Prostate gland (tissue), 2 donors: ENCODE measurements at regions not wholly inside any gene's neighbourhood (a gene's known extent, or its start where the extent isn't known, plus 50 kb on each side); places are given as distances from the start of the nearest gene placed in this dataset.

Source experiments
- DNase-seq: peaks from one replicate; pipeline ENCODE4 v3.0.0-alpha.2; 2019; ENCODE audit warnings: low spot score
- H3K27ac ChIP-seq, 2 donors: fragments of 200-600 bp; sonication (generic); 2 replicates each; pipeline ENCODE4 v1.5.1; 2017 to 2019
- H3K27me3 ChIP-seq: fragments of 200-600 bp; sonication (generic); replicated peaks from 2 replicates; pipeline ENCODE4 v1.5.1; 2019; ENCODE audit not compliant: insufficient read depth
- H3K36me3 ChIP-seq, 2 donors: fragments of 200-600 bp; sonication (generic); 1 replicate in 1 of 2; 2 replicates in 1 of 2; pipeline versions ENCODE4 v1.5.1 to v1.8.1; 2017 to 2019
- H3K4me1 ChIP-seq: fragments of 200-600 bp; sonication (generic); replicated peaks from 2 replicates; pipeline ENCODE4 v1.5.1; 2019
- H3K4me3 ChIP-seq, 2 donors: fragments of 200-600 bp; sonication (generic); 2 replicates each; pipeline ENCODE4 v1.5.1; 2017 to 2019
- H3K9me3 ChIP-seq: fragments of 200-600 bp; sonication (generic); 2 replicates; pipeline ENCODE4 v1.5.1; 2017
- POLR2A ChIP-seq: fragments of 450-650 bp; IDR thresholded peaks from one replicate; pipeline ENCODE4 v1.6.1; 2016; ENCODE audit warnings: antibody characterized with exemption, mild to moderate bottlenecking
- POLR2AphosphoS5 ChIP-seq: sonication (generic); formaldehyde crosslinking; IDR thresholded peaks from one replicate; pipeline ENCODE4 v1.6.1; 2017; ENCODE audit warnings: antibody characterized with exemption
- WGBS: methylation state at CpG from one replicate; pipeline ENCODE4 v1.1.5; 2018; 5-methylcytosine and 5-hydroxymethylcytosine counted together
- intact Hi-C: fragments of 100-400 bp; cut with DNase I; formaldehyde crosslinking; loops from one replicate; pipeline ENCODE4 v1.14.2; 2022
- TF ChIP-seq, protein P1 (sequence below), 4 experiments: fragments of 200-600 bp in 2 of 4; fragments of 450-650 bp in 2 of 4; sonication (generic) in 2 of 4; IDR thresholded peaks; 1 replicate in 3 of 4; 2 replicates in 1 of 4; pipeline ENCODE4 v1.5.1; 2016 to 2019; ENCODE audit warnings: antibody characterized with exemption in 4 of 4, mild to moderate bottlenecking in 2 of 4, moderate library complexity in 2 of 4

DNA sequence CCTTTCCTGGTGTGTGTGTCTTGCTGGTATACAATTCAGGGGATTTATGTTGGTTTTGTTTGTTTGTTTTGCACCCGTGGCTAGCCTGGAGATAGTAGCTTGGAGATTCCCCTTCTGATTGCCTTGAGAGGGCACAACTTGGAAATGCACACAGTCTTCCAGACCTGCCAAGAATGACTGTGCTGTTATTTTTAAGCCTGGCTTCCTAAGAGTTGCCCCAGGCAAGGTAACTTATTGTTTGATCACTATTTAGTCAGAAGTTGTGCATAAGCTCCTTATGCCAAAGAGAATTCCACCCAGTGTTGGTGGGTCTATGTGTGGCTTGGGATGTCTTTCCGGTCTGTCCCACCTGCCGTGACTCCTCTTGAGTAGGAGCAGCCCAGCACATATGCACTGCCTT, 421.9 kb upstream of the KCNN2 start:
- intact Hi-C loops = no loop called here
- Histone ChIP-seq H3K36me3 (no peaks in the 10 kb centered on the region), H3K27ac (no peak overlapping the region), H3K9me3 (no peaks in the 10 kb centered on the region), H3K4me1 (no peaks in the 10 kb centered on the region), H3K4me3 (no peak overlapping the region), H3K27me3 (no peaks in the 10 kb centered on the region)
- DNase-seq = no peak
- WGBS = 62% methylated on average over 3 of the region's 3 CpGs
- TF ChIP-seq, protein P1, sequence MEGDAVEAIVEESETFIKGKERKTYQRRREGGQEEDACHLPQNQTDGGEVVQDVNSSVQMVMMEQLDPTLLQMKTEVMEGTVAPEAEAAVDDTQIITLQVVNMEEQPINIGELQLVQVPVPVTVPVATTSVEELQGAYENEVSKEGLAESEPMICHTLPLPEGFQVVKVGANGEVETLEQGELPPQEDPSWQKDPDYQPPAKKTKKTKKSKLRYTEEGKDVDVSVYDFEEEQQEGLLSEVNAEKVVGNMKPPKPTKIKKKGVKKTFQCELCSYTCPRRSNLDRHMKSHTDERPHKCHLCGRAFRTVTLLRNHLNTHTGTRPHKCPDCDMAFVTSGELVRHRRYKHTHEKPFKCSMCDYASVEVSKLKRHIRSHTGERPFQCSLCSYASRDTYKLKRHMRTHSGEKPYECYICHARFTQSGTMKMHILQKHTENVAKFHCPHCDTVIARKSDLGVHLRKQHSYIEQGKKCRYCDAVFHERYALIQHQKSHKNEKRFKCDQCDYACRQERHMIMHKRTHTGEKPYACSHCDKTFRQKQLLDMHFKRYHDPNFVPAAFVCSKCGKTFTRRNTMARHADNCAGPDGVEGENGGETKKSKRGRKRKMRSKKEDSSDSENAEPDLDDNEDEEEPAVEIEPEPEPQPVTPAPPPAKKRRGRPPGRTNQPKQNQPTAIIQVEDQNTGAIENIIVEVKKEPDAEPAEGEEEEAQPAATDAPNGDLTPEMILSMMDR (IDR thresholded peaks at IDR 0.05) = no peak
- TF ChIP-seq POLR2AphosphoS5 (no peak), POLR2A (no peak)

DNA sequence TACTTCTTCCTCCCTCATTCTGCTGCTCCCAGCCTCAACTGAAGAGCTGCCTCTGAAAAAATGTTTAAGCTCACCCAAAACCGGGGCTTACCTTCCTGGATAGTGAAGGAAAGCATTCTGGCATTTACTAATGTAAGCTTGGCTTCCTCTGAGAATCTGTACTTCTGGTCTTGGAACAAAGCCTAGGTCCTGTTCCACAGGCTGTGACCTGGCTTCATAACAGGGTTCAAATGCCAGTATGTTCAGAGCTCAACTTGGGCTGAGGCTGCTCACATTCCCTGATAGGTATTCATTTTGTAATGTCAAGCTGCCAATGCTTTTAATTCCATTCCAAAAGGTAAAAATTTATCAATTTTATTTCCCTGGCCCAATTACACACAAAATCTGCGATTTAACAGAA, 411.7 kb upstream of the KCNN2 start:
- H3K36me3 ChIP-seq = no peaks in the 10 kb centered on the region
- intact Hi-C loops = no loop called here
- no peak overlapping the region for H3K27ac ChIP-seq
- no peaks in the 10 kb centered on the region for H3K27me3 ChIP-seq
- WGBS = 12% methylated on average over 2 of the region's 2 CpGs
- no peak overlapping the region for H3K4me3 ChIP-seq
- DNase-seq = no peak
- TF ChIP-seq, protein P1 (IDR thresholded peaks at IDR 0.05) = no peak
- no peak for TF ChIP-seq POLR2AphosphoS5
- no peak for TF ChIP-seq POLR2A
- H3K4me1 ChIP-seq = no peaks in the 10 kb centered on the region
- H3K9me3 ChIP-seq = no peaks in the 10 kb centered on the region

DNA sequence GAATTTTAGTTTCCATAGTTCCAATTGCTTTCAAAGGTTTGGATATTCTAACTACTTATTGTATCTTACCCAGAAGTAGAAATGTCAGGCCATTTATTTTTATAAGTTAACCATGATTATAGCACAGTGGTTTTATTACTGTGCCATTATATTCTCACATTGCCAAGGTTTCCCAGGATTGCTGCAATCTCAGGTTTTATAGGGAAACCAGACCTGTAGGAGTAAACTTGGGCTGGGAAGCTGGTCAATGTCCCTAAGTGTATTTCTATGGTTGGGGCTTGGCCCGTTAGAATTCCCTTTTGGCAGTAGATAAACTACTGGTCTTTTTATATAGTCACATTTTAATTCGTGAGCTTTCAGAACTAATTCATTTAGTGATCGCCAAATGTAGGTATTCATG, 396.6 kb upstream of the KCNN2 start:
- WGBS = 38% methylated on average over 3 of the region's 3 CpGs
- H3K9me3 ChIP-seq = no peaks in the 10 kb centered on the region
- peak overlapping the region in 1 of 2 donors; percentile 5 for H3K27ac ChIP-seq
- TF ChIP-seq POLR2AphosphoS5 (peak; percentile 56), POLR2A (no peak)
- TF ChIP-seq, protein P1 (IDR thresholded peaks at IDR 0.05) = no peak
- H3K36me3 ChIP-seq = no peaks in the 10 kb centered on the region
- intact Hi-C loops = no loop called here
- H3K4me1 ChIP-seq = no peaks in the 10 kb centered on the region
- no peak overlapping the region for H3K4me3 ChIP-seq
- DNase-seq = no peak
- no peaks in the 10 kb centered on the region for H3K27me3 ChIP-seq

DNA sequence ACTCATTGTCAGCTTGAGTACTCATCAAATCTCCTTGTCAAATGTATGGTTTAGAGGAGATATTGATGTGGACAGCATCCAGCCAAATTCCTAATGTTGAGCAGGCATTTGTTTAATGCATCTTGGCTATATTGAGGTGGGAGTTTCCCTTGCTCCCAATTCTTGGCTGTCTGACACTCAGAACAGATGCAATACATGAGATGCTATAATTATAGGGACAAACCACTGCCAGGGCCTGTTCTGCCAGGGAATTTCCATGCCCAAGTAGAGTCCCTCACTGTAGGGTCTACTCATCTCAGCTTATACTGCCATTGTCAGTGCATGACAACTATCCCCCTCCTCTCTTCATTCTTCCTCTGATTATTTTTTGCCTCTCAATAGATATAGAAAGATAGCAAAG, 392.0 kb upstream of the KCNN2 start:
- H3K4me3 ChIP-seq = no peak overlapping the region
- H3K36me3 ChIP-seq = no peaks in the 10 kb centered on the region
- peaks cover 4% of the 10 kb centered on the region for H3K4me1 ChIP-seq
- intact Hi-C loops = no loop called here
- no peaks in the 10 kb centered on the region for H3K9me3 ChIP-seq
- H3K27me3 ChIP-seq = no peaks in the 10 kb centered on the region
- TF ChIP-seq POLR2A = no peak
- TF ChIP-seq, protein P1 (IDR thresholded peaks at IDR 0.05) = no peak
- TF ChIP-seq POLR2AphosphoS5 = no peak
- H3K27ac ChIP-seq = no peak overlapping the region
- DNase-seq = no peak

- no peak overlapping the region for H3K4me3 ChIP-seq
- no peaks in the 10 kb centered on the region for H3K27me3 ChIP-seq
- no peaks in the 10 kb centered on the region for H3K36me3 ChIP-seq
- peak overlapping the region; percentile 70 to 74 for H3K27ac ChIP-seq
- no peaks in the 10 kb centered on the region for H3K9me3 ChIP-seq
- H3K4me1 ChIP-seq = peaks cover 4% of the 10 kb centered on the region
- 21% methylated on average over 1 of the region's 1 CpG for WGBS
- DNase-seq = peak; percentile 30
- TF ChIP-seq, protein P1 (IDR thresholded peaks at IDR 0.05) = no peak
- TF ChIP-seq POLR2AphosphoS5 = peak; percentile 74
- intact Hi-C loops = no loop called here
Observed at GRCh38 chr5:113971454-113971853, 390.4 kb upstream of the KCNN2 start.
